IMR-90 (cell line): ENCODE measurements at regions not wholly inside any gene's neighbourhood (a gene's known extent, or its start where the extent isn't known, plus 50 kb on each side); places are given as distances from the start of the nearest gene placed in this dataset.

ENCODE experiments used
- ATAC-seq: fragments of 200-7000 bp; cut with Tn5 transposase; 2 replicates; pipeline ENCODE4 v1.9.1; 2020; ENCODE audit warnings: low read depth, mild to moderate bottlenecking, moderate library complexity
- BruUV-seq: library from RNA; stranded (reverse); fragments of 400-500 nt; replicated peaks from 2 replicates; lab custom pipeline; 2021; lab: Mats Ljungman, UMichigan
- CTCF ChIA-PET: fragments of 300-600 bp; formaldehyde crosslinking; extraction: SDS; loops from one replicate; lab custom pipeline; 2021; ENCODE audit warnings: antibody characterized with exemption; lab: Yijun Ruan, JAX
- POLR2A ChIA-PET: fragments of 300-600 bp; sonication (Branson Sonifier 250); formaldehyde crosslinking; loops from one replicate; lab custom pipeline; 2022; ENCODE audit warnings: antibody characterized with exemption; ENCODE audit not compliant: unreplicated experiment; lab: Charles Lee
- DNase-seq: peaks from one replicate; pipeline ENCODE4 v3.0.0; 2013
- H2AFZ ChIP-seq: replicated peaks from 2 replicates; pipeline ENCODE3; 2013; ENCODE audit warnings: low read length, mild to moderate bottlenecking; ENCODE audit not compliant: poor library complexity
- H2AK5ac ChIP-seq: 2 replicates; pipeline ENCODE4 v1.6.1; 2013; ENCODE audit warnings: low read depth, low read length, inconsistent platforms
- H2AK9ac ChIP-seq: replicated peaks from 2 replicates; pipeline ENCODE3; 2013; ENCODE audit warnings: mild to moderate bottlenecking, low read depth, low read length, moderate library complexity; ENCODE audit not compliant: poor library complexity
- H2BK120ac ChIP-seq: 2 replicates; pipeline ENCODE4 v1.6.1; 2013; ENCODE audit warnings: low read depth, low read length, inconsistent platforms
- H2BK15ac ChIP-seq: 3 replicates; pipeline ENCODE4 v1.6.1; 2013; ENCODE audit warnings: low read depth, low read length, inconsistent platforms
- H2BK20ac ChIP-seq: 2 replicates; pipeline ENCODE4 v1.6.1; 2013; ENCODE audit warnings: low read depth, mild to moderate bottlenecking, inconsistent platforms, low read length, moderate library complexity
- H2BK5ac ChIP-seq: 2 replicates; pipeline ENCODE4 v1.6.1; 2013; ENCODE audit warnings: mild to moderate bottlenecking, low read depth, low read length, inconsistent platforms; ENCODE audit not compliant: poor library complexity, severe bottlenecking
- H3K14ac ChIP-seq: replicated peaks from 2 replicates; pipeline ENCODE4 v1.6.1; 2013; ENCODE audit warnings: low read depth, low read length, inconsistent platforms
- H3K18ac ChIP-seq: 2 replicates; pipeline ENCODE4 v1.6.1; 2013; ENCODE audit warnings: low read depth, low read length, control low read depth
- H3K23ac ChIP-seq: 2 replicates; pipeline ENCODE4 v1.6.1; 2013; ENCODE audit warnings: low read depth, low read length, inconsistent platforms
- H3K27ac ChIP-seq: 2 replicates; pipeline ENCODE4 v1.5.1; 2013; ENCODE audit warnings: mild to moderate bottlenecking, control low read depth, low read length; ENCODE audit not compliant: insufficient read depth
- H3K27me3 ChIP-seq: 2 replicates; pipeline ENCODE4 v1.6.1; 2013; ENCODE audit warnings: low read length; ENCODE audit not compliant: control insufficient read depth, insufficient read depth
- H3K36me3 ChIP-seq: 2 replicates; pipeline ENCODE4 v1.6.1; 2013; ENCODE audit warnings: low read length, mixed read lengths; ENCODE audit not compliant: control insufficient read depth, insufficient read depth
- H3K4ac ChIP-seq: 2 replicates; pipeline ENCODE4 v1.6.1; 2013; ENCODE audit warnings: low read depth, low read length, inconsistent platforms
- H3K4me1 ChIP-seq: 2 replicates; pipeline ENCODE4 v1.6.1; 2013; ENCODE audit warnings: low read length, mixed read lengths; ENCODE audit not compliant: control insufficient read depth, insufficient read depth
- H3K4me2 ChIP-seq: 2 replicates; pipeline ENCODE4 v1.6.1; 2013; ENCODE audit warnings: low read depth, mild to moderate bottlenecking, control low read depth, low read length, moderate library complexity
- H3K4me3 ChIP-seq: 2 replicates; pipeline ENCODE4 v1.5.1; 2013; ENCODE audit warnings: low read depth, mild to moderate bottlenecking, control low read depth, low read length, moderate library complexity; ENCODE audit not compliant: insufficient read depth
- H3K56ac ChIP-seq: 2 replicates; pipeline ENCODE4 v1.6.1; 2013; ENCODE audit warnings: low read length, inconsistent platforms; ENCODE audit not compliant: insufficient read depth; ENCODE audit errors: extremely low read depth
- H3K79me1 ChIP-seq, 2 experiments: 2 replicates each; pipeline ENCODE4 v1.6.1; 2013; ENCODE audit warnings: low read length in 2 of 2, inconsistent platforms in 1 of 2, low read depth in 1 of 2
- H3K9ac ChIP-seq: 2 replicates; pipeline ENCODE4 v1.6.1; 2013; ENCODE audit warnings: low read depth, low read length, control low read depth
- H3K9me1 ChIP-seq: 2 replicates; pipeline ENCODE4 v1.6.1; 2013; ENCODE audit warnings: low read length, inconsistent platforms; ENCODE audit not compliant: insufficient read depth
- H3K9me3 ChIP-seq: 2 replicates; pipeline ENCODE4 v1.6.1; 2013; ENCODE audit warnings: low read length; ENCODE audit not compliant: control insufficient read depth, insufficient read depth
- H4K20me1 ChIP-seq: 2 replicates; pipeline ENCODE4 v1.6.1; 2013; ENCODE audit warnings: low read length, inconsistent platforms; ENCODE audit not compliant: insufficient read depth
- H4K5ac ChIP-seq: 2 replicates; pipeline ENCODE4 v1.6.1; 2013; ENCODE audit warnings: mild to moderate bottlenecking, low read depth, low read length, control low read depth
- H4K8ac ChIP-seq, 2 experiments: 2 replicates each; pipeline ENCODE4 v1.6.1; 2013; ENCODE audit warnings: low read depth in 2 of 2, low read length in 2 of 2, control low read depth in 1 of 2, inconsistent platforms in 1 of 2
- H4K91ac ChIP-seq: 2 replicates; pipeline ENCODE4 v1.6.1; 2013; ENCODE audit warnings: low read depth, low read length, inconsistent platforms; ENCODE audit not compliant: insufficient read depth
- CEBPB ChIP-seq: IDR thresholded peaks from 2 replicates; pipeline ENCODE4 v1.6.1; 2012; ENCODE audit warnings: low read depth, low read length, improper control_type of control experiment
- CTCF ChIP-seq: conservative IDR thresholded peaks from 2 replicates; pipeline ENCODE4 v1.5.1; 2012; ENCODE audit warnings: mild to moderate bottlenecking, low read depth, low read length, improper control_type of control experiment
- MAZ ChIP-seq: IDR thresholded peaks from 2 replicates; pipeline ENCODE4 v1.6.1; 2012; ENCODE audit warnings: low read depth, mild to moderate bottlenecking, low read length, improper control_type of control experiment, moderate library complexity, borderline replicate concordance
- NFE2L2 ChIP-seq: fragments of 150-350 bp; IDR thresholded peaks from 2 replicates; pipeline ENCODE4 v1.6.1; 2016; ENCODE audit warnings: low read depth, mild to moderate bottlenecking, low read length
- RAD21 ChIP-seq: IDR thresholded peaks from 2 replicates; pipeline ENCODE4 v1.6.1; 2012; ENCODE audit warnings: low read length, improper control_type of control experiment
- SMC3 ChIP-seq: fragments of 150-350 bp; IDR thresholded peaks from 2 replicates; pipeline ENCODE4 v1.6.1; 2016; ENCODE audit warnings: low read depth, mild to moderate bottlenecking, antibody characterized with exemption, low read length, moderate library complexity
- USF2 ChIP-seq: fragments of 150-350 bp; IDR thresholded peaks from 2 replicates; pipeline ENCODE4 v1.6.1; 2017; ENCODE audit warnings: mild to moderate bottlenecking, antibody characterized with exemption, low read length, low read depth
- WGBS, 2 experiments: methylation state at CpG; one replicate each; pipeline versions ENCODE4 v1.1.5 to v1.1.7; 2013; ENCODE audit warnings: missing lambda C conversion rate in 2 of 2; ENCODE audit not compliant: insufficient read length in 1 of 2; ENCODE audit errors: extremely low coverage in 2 of 2; 5-methylcytosine and 5-hydroxymethylcytosine counted together
- dilution Hi-C: fragments of 300-500 bp; cut with HindIII; formaldehyde crosslinking; loops from one replicate; pipeline ENCODE4 v1.14.3; 2018; ENCODE audit warnings: low sequenced_read_pairs; ENCODE audit not compliant: unreplicated experiment
- in situ Hi-C: fragments of 300-500 bp; cut with MboI; formaldehyde crosslinking; loops from 3 replicates; pipeline ENCODE4 v1.14.3; 2019; ENCODE audit warnings: low sequenced_read_pairs, inconsistent platforms, mixed read lengths
- intact Hi-C: fragments of 100-400 bp; cut with micrococcal nuclease; formaldehyde crosslinking; loops from 2 replicates; pipeline ENCODE4 v1.10.0; 2022

GRCh38 chr7:25879799-25880198 is 272.2 kb upstream of the NFE2L3 start:
- no peak overlapping the region for H3K9ac ChIP-seq
- H2BK20ac ChIP-seq: no peak overlapping the region
- DNase-seq (no peak), ATAC-seq (no peak)
- no peak overlapping the region for H4K5ac ChIP-seq
- no peak overlapping the region for H3K27ac ChIP-seq
- no CpG with 5 or more reads among the region's 3 CpGs for WGBS, 2 experiments
- CTCF ChIA-PET: interaction anchor here (0.6 to 1.1 kb wide), 2 partner anchors 13 to 28 kb away, joined by 3 to 4 read pairs; no protein-coding TSS in a partner anchor
- no peak overlapping the region for H3K4ac ChIP-seq
- no peak overlapping the region for H3K56ac ChIP-seq
- no peak overlapping the region for H2BK15ac ChIP-seq
- in situ Hi-C loops: no loop called here
- no peak overlapping the region for H2BK120ac ChIP-seq
- no peak overlapping the region for H2BK5ac ChIP-seq
- H2AK9ac ChIP-seq: no peak overlapping the region
- H3K36me3 ChIP-seq: no peaks in the 10 kb centered on the region
- no TSS peak for BruUV-seq
- intact Hi-C loops: no loop called here
- no peaks in the 10 kb centered on the region for H3K79me1 ChIP-seq
- no peak overlapping the region for H3K23ac ChIP-seq
- H3K14ac ChIP-seq: no peak overlapping the region
- H3K18ac ChIP-seq: no peak overlapping the region
- no peaks in the 10 kb centered on the region for H3K9me3 ChIP-seq
- no peak overlapping the region for H2AFZ ChIP-seq
- dilution Hi-C loops: no loop called here
- H3K4me2 ChIP-seq: no peak overlapping the region
- POLR2A ChIA-PET: no interaction called here
- TF ChIP-seq USF2: no peak
- TF ChIP-seq NFE2L2: no peak
- no peak for TF ChIP-seq SMC3
- no peak for TF ChIP-seq MAZ
- TF ChIP-seq CEBPB: no peak
- TF ChIP-seq RAD21: no peak
- TF ChIP-seq CTCF: no peak
- H3K27me3 ChIP-seq: peaks cover 27% of the 10 kb centered on the region
- H4K20me1 ChIP-seq: no peaks in the 10 kb centered on the region
- no peaks in the 10 kb centered on the region for H3K9me1 ChIP-seq
- H3K4me3 ChIP-seq: no peak overlapping the region
- H4K8ac ChIP-seq: no peak overlapping the region
- no peaks in the 10 kb centered on the region for H3K4me1 ChIP-seq
- H4K91ac ChIP-seq: no peak overlapping the region
- no peak overlapping the region for H2AK5ac ChIP-seq
